ENCODE measurements at regions not wholly inside any gene's neighbourhood (a gene's known extent, or its start where the extent isn't known, plus 50 kb on each side); places are given as distances from the start of the nearest gene placed in this dataset.
"Not testable (repeated sequence)": the region's sequence is repeated elsewhere in the genome, so short reads cannot be mapped to it uniquely, and the experiment has no call there.

GRCh38 chr16:5247403-5247802, 149.8 kb upstream of the EEF2KMT start:
- TF ChIP-seq YY1 (IDR thresholded peaks at IDR 0.05; ENCODE audit: insufficient read depth, insufficient read length); SUZ12 (IDR thresholded peaks at IDR 0.05; ENCODE audit: extremely low read depth, insufficient read depth, insufficient read length): not testable (repeated sequence)
